ENCODE measurements at regions not wholly inside any gene's neighbourhood (a gene's known extent, or its start where the extent isn't known, plus 50 kb on each side); places are given as distances from the start of the nearest gene placed in this dataset.
"Not testable (repeated sequence)": the region's sequence is repeated elsewhere in the genome, so short reads cannot be mapped to it uniquely, and the experiment has no call there.

- DNase-seq (ENCODE audit: low read depth), result no peak
Observed at GRCh38 chr20:56724241-56724757, 95.2 kb downstream of the TFAP2C start.

GRCh38 chr20:56730003-56730402, 100.9 kb downstream of the TFAP2C start:
- DNase-seq (ENCODE audit: low read depth), result no peak

GRCh38 chr20:56730996-56731395, 101.9 kb downstream of the TFAP2C start:
- DNase-seq (ENCODE audit: low read depth), result no peak

GRCh38 chr20:56731476-56731875, 102.4 kb downstream of the TFAP2C start:
- DNase-seq (ENCODE audit: low read depth), result no peak

- no peak for DNase-seq (ENCODE audit: low read depth)
Observed at GRCh38 chr20:56733967-56734366, 104.9 kb downstream of the TFAP2C start.

- DNase-seq (ENCODE audit: low read depth), result no peak
Observed at GRCh38 chr20:56735084-56735642, 106.1 kb downstream of the TFAP2C start.

GRCh38 chr20:56736285-56736857, 107.3 kb downstream of the TFAP2C start:
- DNase-seq (ENCODE audit: low read depth), result no peak

GRCh38 chr20:56744325-56744821, 115.3 kb downstream of the TFAP2C start:
- not testable (repeated sequence) for DNase-seq (ENCODE audit: low read depth)

- DNase-seq (ENCODE audit: low read depth), result no peak
Observed at GRCh38 chr20:56748476-56749377, 119.6 kb downstream of the TFAP2C start.

GRCh38 chr20:56750430-56750829, 121.3 kb downstream of the TFAP2C start:
- no peak for DNase-seq (ENCODE audit: low read depth)

- DNase-seq (ENCODE audit: low read depth), result no peak
Observed at GRCh38 chr20:56752274-56752673, 123.2 kb downstream of the TFAP2C start.

- no peak for DNase-seq (ENCODE audit: low read depth)
Observed at GRCh38 chr20:56755201-56755600, 126.1 kb downstream of the TFAP2C start.

- DNase-seq (ENCODE audit: low read depth), result not testable (repeated sequence)
Observed at GRCh38 chr20:56756658-56757057, 127.6 kb downstream of the TFAP2C start.

- DNase-seq (ENCODE audit: low read depth), result no peak
Observed at GRCh38 chr20:56758706-56759105, 129.6 kb downstream of the TFAP2C start.

GRCh38 chr20:56759741-56760278, 130.7 kb downstream of the TFAP2C start:
- DNase-seq (ENCODE audit: low read depth), result no peak

- no peak for DNase-seq (ENCODE audit: low read depth)
Observed at GRCh38 chr20:56760610-56761009, 131.5 kb downstream of the TFAP2C start.

- no peak for DNase-seq (ENCODE audit: low read depth)
Observed at GRCh38 chr20:56761393-56761792, 132.3 kb downstream of the TFAP2C start.

GRCh38 chr20:56762401-56762800, 133.3 kb downstream of the TFAP2C start:
- no peak for DNase-seq (ENCODE audit: low read depth)

GRCh38 chr20:56762829-56763228, 133.7 kb downstream of the TFAP2C start:
- DNase-seq (ENCODE audit: low read depth), result no peak

GRCh38 chr20:56764671-56765070, 135.6 kb downstream of the TFAP2C start:
- no peak for DNase-seq (ENCODE audit: low read depth)

GRCh38 chr20:56765172-56766073, 136.3 kb downstream of the TFAP2C start:
- DNase-seq (ENCODE audit: low read depth), result no peak

All from stimulated activated CD8-positive, alpha-beta memory T cell treated with anti-CD3 and anti-CD28 coated beads, Interleukin-7, amount 100 ng/mL, for 24 hours (primary cell).